MM.1S (cell line): ENCODE measurements at regions not wholly inside any gene's neighbourhood (a gene's known extent, or its start where the extent isn't known, plus 50 kb on each side); places are given as distances from the start of the nearest gene placed in this dataset.

Experiments used
- CTCF ChIP-seq: fragments of 300-600 bp; sonication (generic); IDR thresholded peaks from 2 replicates; pipeline ENCODE4 v1.5.1; 2016; ENCODE audit warnings: antibody characterized with exemption, low read length, mixed read lengths
- EZH2 ChIP-seq: fragments of 300-600 bp; sonication (generic); optimal IDR thresholded peaks from 2 replicates; pipeline ENCODE3; 2017; ENCODE audit warnings: low read depth, mild to moderate bottlenecking, antibody characterized with exemption, low read length, mixed read lengths
- EZH2phosphoT487 ChIP-seq: fragments of 300-600 bp; sonication (generic); IDR thresholded peaks from 2 replicates; pipeline ENCODE4 v1.6.1; 2018; ENCODE audit warnings: antibody characterized with exemption, low read length

GRCh38 chr5:93874491-93874890, 133.1 kb upstream of the POU5F2 start:
- TF ChIP-seq EZH2 (no peak), CTCF (no peak), EZH2phosphoT487 (no peak)
